ENCODE measurements at regions not wholly inside any gene's neighbourhood (a gene's known extent, or its start where the extent isn't known, plus 50 kb on each side); places are given as distances from the start of the nearest gene placed in this dataset.
"Not testable (repeated sequence)": the region's sequence is repeated elsewhere in the genome, so short reads cannot be mapped to it uniquely, and the experiment has no call there.

GRCh38 chr4:54574500-54574899, 83.3 kb upstream of the KIT start:
- no peak for DNase-seq (ENCODE audit: low spot score)

GRCh38 chr4:54575919-54576318, 81.8 kb upstream of the KIT start:
- no peak for DNase-seq (ENCODE audit: low spot score)

- DNase-seq (ENCODE audit: low spot score): no peak
Observed at GRCh38 chr4:54581807-54582206, 76.0 kb upstream of the KIT start.

- DNase-seq (ENCODE audit: low spot score): peak; percentile 17
Observed at GRCh38 chr4:54585321-54586000, 72.3 kb upstream of the KIT start.

- DNase-seq (ENCODE audit: low spot score): peak; percentile 11
Observed at GRCh38 chr4:54586320-54586955, 71.3 kb upstream of the KIT start.

- DNase-seq (ENCODE audit: low spot score): no peak
Observed at GRCh38 chr4:54587107-54587891, 70.5 kb upstream of the KIT start.

- no peak for DNase-seq (ENCODE audit: low spot score)
Observed at GRCh38 chr4:54588404-54588803, 69.4 kb upstream of the KIT start.

GRCh38 chr4:54589586-54589985, 68.2 kb upstream of the KIT start:
- DNase-seq (ENCODE audit: low spot score): no peak

- DNase-seq (ENCODE audit: low spot score): no peak
Observed at GRCh38 chr4:54593795-54594322, 63.9 kb upstream of the KIT start.

- DNase-seq (ENCODE audit: low spot score): no peak
Observed at GRCh38 chr4:54596201-54596600, 61.6 kb upstream of the KIT start.

GRCh38 chr4:54597678-54598077, 60.1 kb upstream of the KIT start:
- DNase-seq (ENCODE audit: low spot score): not testable (repeated sequence)

GRCh38 chr4:54602175-54602574, 55.6 kb upstream of the KIT start:
- DNase-seq (ENCODE audit: low spot score): not testable (repeated sequence)

- DNase-seq (ENCODE audit: low spot score): no peak
Observed at GRCh38 chr4:54607067-54607466, 50.7 kb upstream of the KIT start.

GRCh38 chr4:54607521-54607920, 50.2 kb upstream of the KIT start:
- no peak for DNase-seq (ENCODE audit: low spot score)

Data from hepatic stellate cell (primary cell).